HG03135 (cell line): ENCODE measurements at regions not wholly inside any gene's neighbourhood (a gene's known extent, or its start where the extent isn't known, plus 50 kb on each side); places are given as distances from the start of the nearest gene placed in this dataset.
"Not testable (repeated sequence)": the region's sequence is repeated elsewhere in the genome, so short reads cannot be mapped to it uniquely, and the experiment has no call there.

Source experiments
- ATAC-seq: cut with Tn5 transposase; IDR thresholded peaks from one replicate; pipeline ENCODE4 v1.9.1; 2021; ENCODE audit warnings: mild to moderate bottlenecking, moderate library complexity; ENCODE audit not compliant: unreplicated experiment

- ATAC-seq: no peak
Observed at GRCh38 chr2:122007126-122007525, 251.7 kb downstream of the TSN start.

DNA sequence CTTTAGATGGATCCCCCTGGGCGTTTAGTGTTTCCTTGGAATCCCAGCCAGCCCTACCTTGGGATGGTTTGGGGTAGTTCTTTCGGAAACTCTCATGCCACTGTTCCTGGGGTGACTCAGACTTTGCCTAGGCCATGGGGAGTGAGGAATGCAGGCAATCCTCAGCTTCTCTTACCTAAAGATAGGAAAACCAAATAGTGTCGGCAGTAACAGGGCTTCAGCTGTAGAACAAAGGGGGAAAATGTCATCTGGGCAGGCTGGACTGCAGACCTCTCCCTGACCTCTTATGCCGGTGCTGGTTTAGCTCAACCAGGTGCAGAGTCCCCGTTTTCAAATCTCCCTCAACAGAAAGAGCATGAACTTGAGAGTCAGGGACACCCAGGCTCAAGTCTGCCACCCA is 252.1 kb downstream of the TSN start:
- no peak for ATAC-seq

GRCh38 chr2:122009561-122009960 is 254.1 kb downstream of the TSN start:
- no peak for ATAC-seq

DNA sequence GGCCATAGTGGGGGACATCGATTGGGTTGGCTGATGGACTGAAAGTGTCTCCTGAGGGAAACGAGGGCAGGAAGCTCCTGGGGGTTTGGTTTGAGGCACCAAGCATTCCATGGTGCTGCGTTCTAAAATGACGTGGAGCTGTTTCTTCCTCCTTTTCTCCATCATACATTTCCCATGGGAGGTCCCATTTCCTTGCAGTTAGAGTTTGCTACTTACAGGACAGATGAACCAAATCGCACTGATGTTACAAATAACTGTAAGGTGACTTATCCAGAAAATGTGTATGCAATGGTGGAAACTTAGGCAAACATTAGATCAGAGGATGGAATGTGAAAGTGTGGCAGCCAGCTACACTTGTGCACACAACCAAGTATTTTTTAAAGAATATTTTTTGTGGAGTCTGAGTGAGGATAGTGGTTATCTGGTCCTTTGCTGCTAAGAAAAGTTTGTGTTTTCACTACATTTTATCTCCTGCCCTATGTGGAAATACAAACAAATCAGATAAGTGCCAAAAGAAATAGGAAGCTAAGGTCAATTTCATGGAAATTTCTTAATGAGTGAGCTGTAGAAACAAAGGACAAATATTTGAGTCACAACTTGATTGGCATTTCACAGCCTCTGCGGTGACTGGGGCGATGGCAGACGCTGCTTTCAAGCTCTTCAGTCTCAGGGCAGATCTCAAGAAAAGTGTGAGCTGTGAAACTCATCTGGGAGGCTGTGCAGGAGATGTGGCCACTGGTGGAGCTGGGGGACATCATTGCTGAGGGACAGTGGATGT is 256.2 kb downstream of the TSN start:
- ATAC-seq: no peak

- ATAC-seq: no peak
Observed at GRCh38 chr2:122018736-122019135, 263.3 kb downstream of the TSN start.

DNA sequence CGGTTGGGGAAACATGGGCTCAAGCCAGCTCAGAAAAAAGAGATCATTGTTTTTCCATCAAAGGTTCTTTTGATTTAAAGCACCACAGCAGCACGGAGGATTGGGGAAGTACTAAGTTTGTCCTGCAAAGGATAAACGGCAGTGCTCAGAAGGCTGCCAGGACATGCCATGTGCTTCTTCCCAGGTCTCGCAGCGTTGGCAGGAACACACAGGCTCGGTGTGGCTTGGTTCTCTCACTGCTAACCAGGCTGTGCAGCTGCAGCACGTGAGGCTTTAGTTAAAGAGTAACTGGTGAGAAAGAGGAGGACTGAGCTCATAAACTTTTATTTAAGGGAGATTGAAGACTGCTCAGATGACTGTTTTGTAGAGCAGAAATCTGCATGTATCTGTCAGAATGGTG is 264.3 kb downstream of the TSN start:
- no peak for ATAC-seq

GRCh38 chr2:122020377-122020776 is 264.9 kb downstream of the TSN start:
- ATAC-seq: no peak

- no peak for ATAC-seq
Observed at GRCh38 chr2:122021941-122022340, 266.5 kb downstream of the TSN start.

- no peak for ATAC-seq
Observed at GRCh38 chr2:122022531-122022930, 267.1 kb downstream of the TSN start.

DNA sequence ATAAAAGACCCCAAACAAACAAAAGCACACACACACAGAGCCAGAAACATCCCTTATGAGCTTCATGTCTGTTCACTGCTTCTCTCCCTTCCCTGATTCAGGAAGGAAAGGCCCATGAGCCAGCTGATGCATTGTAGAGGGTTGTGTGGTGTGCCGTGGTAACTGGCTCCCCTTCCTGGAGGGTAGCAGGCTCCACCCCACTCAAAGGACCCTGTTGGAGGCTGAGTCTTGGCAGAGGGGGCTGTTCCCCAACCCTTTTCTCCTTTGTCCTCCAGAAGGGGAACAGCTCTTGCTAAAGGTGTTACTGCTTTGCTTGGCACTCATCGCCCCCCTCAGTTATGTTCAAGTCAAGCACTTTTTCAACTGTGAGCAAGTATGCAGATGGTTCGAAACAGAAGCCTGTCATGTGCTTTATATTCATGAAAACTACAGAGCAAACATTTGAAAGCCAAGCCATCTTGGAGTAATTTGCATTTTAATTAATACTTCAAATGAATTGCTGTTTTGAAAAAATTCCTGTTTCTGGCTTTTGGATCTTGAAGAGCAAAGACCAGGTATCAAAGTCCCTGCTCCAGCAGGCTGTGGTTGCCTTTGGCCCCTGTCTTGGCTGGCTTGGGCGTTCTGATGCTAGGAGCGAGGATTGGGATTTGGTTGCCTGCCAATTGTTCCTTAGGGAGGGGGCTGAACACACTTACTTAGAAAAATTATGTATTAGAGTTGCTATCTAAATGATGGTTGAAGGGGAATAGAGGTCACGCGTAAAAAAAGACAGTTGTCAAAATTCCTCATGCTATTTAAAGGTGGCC is 267.8 kb downstream of the TSN start:
- ATAC-seq: no peak

- ATAC-seq: no peak
Observed at GRCh38 chr2:122027510-122028217, 272.2 kb downstream of the TSN start.

DNA sequence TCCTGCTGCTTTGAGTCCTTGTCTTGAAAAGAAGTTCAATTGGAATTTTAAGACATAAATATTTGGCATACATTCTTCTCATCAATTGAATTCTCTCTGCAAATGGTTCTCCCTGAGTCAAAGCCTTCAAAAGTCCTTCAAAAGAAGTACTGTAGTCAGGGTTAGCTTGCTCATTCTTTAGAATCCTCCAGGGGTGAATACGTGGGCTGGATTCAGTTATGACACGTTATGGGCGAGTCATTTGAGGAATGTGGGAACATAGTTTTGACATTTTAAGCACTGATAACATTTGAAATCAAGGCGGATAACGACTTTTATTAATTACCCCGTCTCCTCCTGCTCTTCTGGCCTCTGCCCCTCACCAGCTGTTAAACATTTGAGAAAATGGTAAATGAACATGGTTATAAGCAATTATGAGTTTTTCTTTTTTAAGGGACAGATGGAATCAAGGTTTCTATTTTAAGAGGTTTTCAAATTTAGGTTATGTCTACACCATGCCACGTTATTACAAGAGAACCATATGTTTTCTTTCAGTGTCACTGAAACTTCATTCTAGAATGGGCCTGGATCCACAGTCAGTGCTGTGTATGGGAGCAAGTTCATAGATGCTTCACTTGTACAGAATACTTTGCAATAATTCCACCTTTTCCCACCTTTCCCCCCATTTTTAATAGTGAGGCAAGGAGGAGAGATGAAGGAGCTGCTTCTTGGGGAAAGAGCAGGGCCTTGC is 273.1 kb downstream of the TSN start:
- ATAC-seq: no peak

DNA sequence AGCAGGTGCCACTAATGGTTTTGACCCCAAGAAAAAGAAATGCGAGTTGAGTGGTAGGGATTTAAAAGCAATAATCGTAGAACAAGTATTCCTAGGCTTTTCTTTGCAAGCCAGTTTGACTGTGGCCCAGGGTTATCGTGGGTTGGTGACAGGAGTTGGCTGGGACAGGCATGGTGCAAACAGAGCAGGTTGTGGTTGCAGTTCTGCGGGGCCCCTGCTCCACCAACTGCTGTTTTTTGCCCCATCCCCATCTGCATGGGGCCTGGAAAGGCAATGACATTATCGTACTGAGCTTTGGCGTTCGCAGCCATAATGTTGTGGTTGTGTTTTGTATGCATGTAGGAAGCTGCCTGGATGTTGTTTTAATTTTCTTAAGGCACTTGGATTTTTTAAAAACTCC is 274.0 kb downstream of the TSN start:
- no peak for ATAC-seq

- ATAC-seq: no peak
Observed at GRCh38 chr2:122029945-122030344, 274.5 kb downstream of the TSN start.

GRCh38 chr2:122031544-122032263 is 276.3 kb downstream of the TSN start:
- no peak for ATAC-seq

GRCh38 chr2:122032264-122032645 is 276.8 kb downstream of the TSN start:
- no peak for ATAC-seq

- no peak for ATAC-seq
Observed at GRCh38 chr2:122033778-122034177, 278.3 kb downstream of the TSN start.

DNA sequence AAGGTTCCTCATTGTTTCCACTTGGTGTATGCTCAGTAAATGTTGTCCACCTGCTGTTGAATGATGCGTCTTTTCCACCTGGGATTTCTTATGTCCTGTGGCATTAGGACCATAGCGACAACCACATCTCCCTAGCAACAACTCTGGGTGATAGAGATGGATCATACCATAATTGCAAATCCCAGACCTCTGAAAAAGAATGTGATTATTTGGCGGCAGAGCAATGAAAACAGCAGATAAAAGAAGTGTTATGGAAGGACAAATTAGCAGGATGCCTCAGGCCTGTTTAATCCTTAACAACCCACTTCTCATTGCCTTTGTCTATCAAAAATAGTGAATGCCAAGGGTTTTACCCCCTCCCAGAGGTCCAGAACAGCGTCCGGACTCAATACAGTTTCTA is 278.9 kb downstream of the TSN start:
- ATAC-seq: no peak

DNA sequence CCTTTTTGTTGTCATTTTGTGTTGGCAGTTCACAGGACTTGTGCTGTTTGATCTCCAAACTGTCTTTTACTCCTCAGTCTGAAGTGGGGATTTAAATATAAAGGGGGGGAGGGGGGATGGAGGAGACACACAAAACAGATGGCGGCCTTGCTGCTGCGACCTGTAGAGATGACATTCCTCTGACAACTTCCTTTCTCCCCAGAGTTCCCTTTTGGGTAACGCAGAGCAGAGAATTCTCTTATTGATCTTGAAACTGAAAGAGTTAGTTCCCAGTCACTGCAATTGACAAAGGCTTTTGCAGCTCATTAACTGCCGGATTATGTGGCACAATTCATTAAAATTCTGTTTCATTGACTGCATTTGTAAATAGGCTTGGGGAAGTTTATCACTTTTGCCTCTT is 279.3 kb downstream of the TSN start:
- no peak for ATAC-seq

- not testable (repeated sequence) for ATAC-seq
Observed at GRCh38 chr2:122038816-122039215, 283.4 kb downstream of the TSN start.
